ENCODE measurements at regions not wholly inside any gene's neighbourhood (a gene's known extent, or its start where the extent isn't known, plus 50 kb on each side); places are given as distances from the start of the nearest gene placed in this dataset.

DNA sequence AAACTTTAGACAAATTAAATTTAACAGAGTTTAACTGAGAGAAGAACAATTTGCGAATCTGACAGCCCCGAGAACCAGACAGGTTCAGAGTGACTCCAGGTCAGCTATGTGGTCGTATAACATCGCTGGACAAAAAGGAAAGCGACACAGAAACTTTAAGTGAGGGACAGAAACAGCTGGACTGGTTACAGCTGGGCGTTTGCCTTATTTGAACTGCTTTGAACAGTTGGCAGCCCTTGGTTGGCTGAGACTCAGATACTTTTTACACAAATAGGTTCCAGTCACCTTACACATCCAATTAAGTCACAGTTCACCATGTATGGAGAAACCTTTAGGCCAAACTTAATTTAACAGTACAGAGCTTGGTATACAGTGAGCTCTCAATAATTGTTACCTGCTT, 436.9 kb downstream of the GUCY1A2 start:
- TF ChIP-seq, protein P1, sequence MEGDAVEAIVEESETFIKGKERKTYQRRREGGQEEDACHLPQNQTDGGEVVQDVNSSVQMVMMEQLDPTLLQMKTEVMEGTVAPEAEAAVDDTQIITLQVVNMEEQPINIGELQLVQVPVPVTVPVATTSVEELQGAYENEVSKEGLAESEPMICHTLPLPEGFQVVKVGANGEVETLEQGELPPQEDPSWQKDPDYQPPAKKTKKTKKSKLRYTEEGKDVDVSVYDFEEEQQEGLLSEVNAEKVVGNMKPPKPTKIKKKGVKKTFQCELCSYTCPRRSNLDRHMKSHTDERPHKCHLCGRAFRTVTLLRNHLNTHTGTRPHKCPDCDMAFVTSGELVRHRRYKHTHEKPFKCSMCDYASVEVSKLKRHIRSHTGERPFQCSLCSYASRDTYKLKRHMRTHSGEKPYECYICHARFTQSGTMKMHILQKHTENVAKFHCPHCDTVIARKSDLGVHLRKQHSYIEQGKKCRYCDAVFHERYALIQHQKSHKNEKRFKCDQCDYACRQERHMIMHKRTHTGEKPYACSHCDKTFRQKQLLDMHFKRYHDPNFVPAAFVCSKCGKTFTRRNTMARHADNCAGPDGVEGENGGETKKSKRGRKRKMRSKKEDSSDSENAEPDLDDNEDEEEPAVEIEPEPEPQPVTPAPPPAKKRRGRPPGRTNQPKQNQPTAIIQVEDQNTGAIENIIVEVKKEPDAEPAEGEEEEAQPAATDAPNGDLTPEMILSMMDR (conservative IDR thresholded peaks at IDR 0.05): no peak
- TF ChIP-seq ZFX (IDR thresholded peaks at IDR 0.05): no peak
